ENCODE measurements at regions not wholly inside any gene's neighbourhood (a gene's known extent, or its start where the extent isn't known, plus 50 kb on each side); places are given as distances from the start of the nearest gene placed in this dataset.

- no TSS peak for BruUV-seq (replicated peaks)
These were observed 66.8 kb upstream of the ATXN3L start for GRCh38 chrX:13386636-13387035.

GRCh38 chrX:13386092-13386491 is 66.2 kb upstream of the ATXN3L start:
- Histone ChIP-seq H3K27ac (ENCODE audit: low read depth, low read length) (no peak overlapping the region), H3K79me2 (ENCODE audit: insufficient read depth, low read length) (no peaks in the 10 kb centered on the region), H3K36me3 (ENCODE audit: control insufficient read depth in 1 of 2, insufficient read depth in 2 of 2, low read length in 2 of 2) (no peaks in the 10 kb centered on the region), H3K27me3 (ENCODE audit: insufficient read depth, low read length) (no peaks in the 10 kb centered on the region), H3K4me1 (ENCODE audit: control insufficient read depth in 1 of 2, insufficient read depth in 2 of 2, low read length in 2 of 2) (peaks cover 0 to 6% of the 10 kb centered on the region in 2 experiments; a peak in 1 of 4 replicates), H3K9me3 (ENCODE audit: control insufficient read depth in 1 of 2, insufficient read depth in 1 of 2, low read depth in 1 of 2, low read length in 2 of 2) (no peaks in the 10 kb centered on the region), H3K9ac (ENCODE audit: low read length) (no peak overlapping the region), H4K20me1 (ENCODE audit: insufficient read depth) (no peaks in the 10 kb centered on the region), H2AFZ (ENCODE audit: low read depth, low read length, poor library complexity, severe bottlenecking) (no peak overlapping the region), H3K9me2 (ENCODE audit: insufficient read depth) (no peaks in the 10 kb centered on the region), H3K4me2 (ENCODE audit: low read length) (no peak overlapping the region), H3K4me3 (replicated peaks in 1 of 2; ENCODE audit: low read depth in 1 of 2, low read length in 2 of 2) (no peak overlapping the region)
- no TSS peak for BruUV-seq (replicated peaks)
- CTCF ChIA-PET, result no interaction called here
- RAD21 ChIA-PET (ENCODE audit: low non-redundant PET in 1 of 2, low total read pairs in 2 of 2, uncharacterized antibody in 2 of 2, unreplicated experiment in 2 of 2), result no interaction called here
- POLR2A ChIA-PET, result no interaction called here
- intact Hi-C loops (cut with micrococcal nuclease), result no loop called here
- no peak for DNase-seq (ENCODE audit: low read depth, low spot score)
- ATAC-seq, result no peak
- TF ChIP-seq JUND (IDR thresholded peaks at IDR 0.05) (no peak), EZH2 (IDR thresholded peaks at IDR 0.05) (no peak), ATF3 (IDR thresholded peaks at IDR 0.05) (no peak), CEBPB (IDR thresholded peaks at IDR 0.05; ENCODE audit: low read depth) (no peak), SP1 (IDR thresholded peaks at IDR 0.05; ENCODE audit: low read depth) (no peak), ZBTB33 (IDR thresholded peaks at IDR 0.05; ENCODE audit: extremely low read depth, insufficient replicate concordance, low read length) (no peak), ZFX (IDR thresholded peaks at IDR 0.05) (no peak), POLR2AphosphoS5 (IDR thresholded peaks at IDR 0.05; ENCODE audit: low read depth, low read length) (no peak), ZNF274 (IDR thresholded peaks at IDR 0.05; ENCODE audit: low read depth, low read length) (no peak), FOSL1 (IDR thresholded peaks at IDR 0.05; ENCODE audit: low read depth) (no peak), CBX3 (IDR thresholded peaks at IDR 0.05; ENCODE audit: low read depth) (no peak), TCF7L2 (IDR thresholded peaks at IDR 0.05; ENCODE audit: borderline replicate concordance, extremely low read depth, insufficient read depth, insufficient read length) (no peak), EGR1 (IDR thresholded peaks at IDR 0.05; ENCODE audit: low read depth) (no peak), SIN3A (IDR thresholded peaks at IDR 0.05; ENCODE audit: low read depth) (no peak)
- TF ChIP-seq, protein P1, sequence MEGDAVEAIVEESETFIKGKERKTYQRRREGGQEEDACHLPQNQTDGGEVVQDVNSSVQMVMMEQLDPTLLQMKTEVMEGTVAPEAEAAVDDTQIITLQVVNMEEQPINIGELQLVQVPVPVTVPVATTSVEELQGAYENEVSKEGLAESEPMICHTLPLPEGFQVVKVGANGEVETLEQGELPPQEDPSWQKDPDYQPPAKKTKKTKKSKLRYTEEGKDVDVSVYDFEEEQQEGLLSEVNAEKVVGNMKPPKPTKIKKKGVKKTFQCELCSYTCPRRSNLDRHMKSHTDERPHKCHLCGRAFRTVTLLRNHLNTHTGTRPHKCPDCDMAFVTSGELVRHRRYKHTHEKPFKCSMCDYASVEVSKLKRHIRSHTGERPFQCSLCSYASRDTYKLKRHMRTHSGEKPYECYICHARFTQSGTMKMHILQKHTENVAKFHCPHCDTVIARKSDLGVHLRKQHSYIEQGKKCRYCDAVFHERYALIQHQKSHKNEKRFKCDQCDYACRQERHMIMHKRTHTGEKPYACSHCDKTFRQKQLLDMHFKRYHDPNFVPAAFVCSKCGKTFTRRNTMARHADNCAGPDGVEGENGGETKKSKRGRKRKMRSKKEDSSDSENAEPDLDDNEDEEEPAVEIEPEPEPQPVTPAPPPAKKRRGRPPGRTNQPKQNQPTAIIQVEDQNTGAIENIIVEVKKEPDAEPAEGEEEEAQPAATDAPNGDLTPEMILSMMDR (IDR thresholded peaks at IDR 0.05 in 2 of 3, conservative IDR thresholded peaks at IDR 0.05 in 1 of 3; ENCODE audit: borderline replicate concordance in 1 of 3, insufficient read depth in 1 of 3, low read depth in 2 of 3, low read length in 2 of 3), result no peak

More at GRCh38 chrX:13386636-13387035, 66.8 kb upstream of the ATXN3L start:
- ATAC-seq (no peak), DNase-seq (ENCODE audit: low read depth, low spot score) (no peak)
- H3K79me2 ChIP-seq (ENCODE audit: insufficient read depth, low read length), result no peaks in the 10 kb centered on the region
- intact Hi-C loops (cut with micrococcal nuclease), result no loop called here
- H2AFZ ChIP-seq (ENCODE audit: low read depth, low read length, poor library complexity, severe bottlenecking), result no peak overlapping the region
- H3K36me3 ChIP-seq (ENCODE audit: control insufficient read depth in 1 of 2, insufficient read depth in 2 of 2, low read length in 2 of 2), result no peaks in the 10 kb centered on the region
- H3K9ac ChIP-seq (ENCODE audit: low read length), result no peak overlapping the region
- no peak overlapping the region for H3K27ac ChIP-seq (ENCODE audit: low read depth, low read length)
- no peaks in the 10 kb centered on the region for H3K9me2 ChIP-seq (ENCODE audit: insufficient read depth)
- H3K4me2 ChIP-seq (ENCODE audit: low read length), result no peak overlapping the region
- ChIA-PET CTCF (no interaction called here), RAD21 (ENCODE audit: low non-redundant PET in 1 of 2, low total read pairs in 2 of 2, uncharacterized antibody in 2 of 2, unreplicated experiment in 2 of 2) (no interaction called here), POLR2A (no interaction called here)
- H3K27me3 ChIP-seq (ENCODE audit: insufficient read depth, low read length), result no peaks in the 10 kb centered on the region
- no peaks in the 10 kb centered on the region for H3K9me3 ChIP-seq (ENCODE audit: control insufficient read depth in 1 of 2, insufficient read depth in 1 of 2, low read depth in 1 of 2, low read length in 2 of 2)
- peaks cover 0 to 6% of the 10 kb centered on the region in 2 experiments; a peak in 1 of 4 replicates for H3K4me1 ChIP-seq (ENCODE audit: control insufficient read depth in 1 of 2, insufficient read depth in 2 of 2, low read length in 2 of 2)
- TF ChIP-seq ELF1 (IDR thresholded peaks at IDR 0.05; ENCODE audit: borderline replicate concordance, low read depth) (no peak), TCF7L2 (IDR thresholded peaks at IDR 0.05; ENCODE audit: borderline replicate concordance, extremely low read depth, insufficient read depth, insufficient read length) (peak; percentile 24)
- no peaks in the 10 kb centered on the region for H4K20me1 ChIP-seq (ENCODE audit: insufficient read depth)
- H3K4me3 ChIP-seq (replicated peaks in 1 of 2; ENCODE audit: low read depth in 1 of 2, low read length in 2 of 2), result no peak overlapping the region
